Breast epithelium (tissue), 4 donors: ENCODE measurements at regions not wholly inside any gene's neighbourhood (a gene's known extent, or its start where the extent isn't known, plus 50 kb on each side); places are given as distances from the start of the nearest gene placed in this dataset.

ENCODE experiments used
- DNase-seq, 2 donors: peaks; one replicate each; pipeline ENCODE4 v3.0.0-alpha.2; 2019; ENCODE audit warnings: low spot score in 2 of 2
- H3K27ac ChIP-seq, 2 donors: fragments of 200-600 bp; sonication (generic) in 1 of 2; one replicate each; pipeline ENCODE4 v1.5.1; 2016 to 2019; ENCODE audit warnings: mild to moderate bottlenecking in 1 of 2
- H3K27me3 ChIP-seq, 2 donors: fragments of 200-600 bp; sonication (generic) in 1 of 2; one replicate each; pipeline versions ENCODE4 v1.5.1 to v1.6.0; 2017 to 2019; ENCODE audit warnings: control low read depth in 1 of 2, mild to moderate bottlenecking in 1 of 2
- H3K36me3 ChIP-seq: fragments of 200-600 bp; one replicate; pipeline ENCODE4 v1.5.1; 2019
- H3K4me1 ChIP-seq, 2 donors: fragments of 200-600 bp; sonication (generic); one replicate each; pipeline ENCODE4 v1.5.1; 2016 to 2019; ENCODE audit warnings: control low read depth in 1 of 2
- H3K4me3 ChIP-seq, 3 donors: fragments of 200-600 bp; sonication (generic); 1 replicate in 2 of 3; 2 replicates in 1 of 3; pipeline ENCODE4 v1.5.1; 2016 to 2019; ENCODE audit warnings: mild to moderate bottlenecking in 3 of 3, moderate library complexity in 2 of 3
- H3K9me3 ChIP-seq, 2 donors: fragments of 200-600 bp; sonication (generic) in 1 of 2; one replicate each; pipeline ENCODE4 v1.5.1; 2016 to 2019; ENCODE audit warnings: control low read depth in 1 of 2
- POLR2A ChIP-seq: fragments of 450-650 bp; IDR thresholded peaks from one replicate; pipeline ENCODE4 v1.6.1; 2016; ENCODE audit warnings: antibody characterized with exemption, mild to moderate bottlenecking, moderate library complexity
- POLR2AphosphoS5 ChIP-seq, 3 donors: sonication (generic); formaldehyde crosslinking; IDR thresholded peaks; one replicate each; pipeline ENCODE4 v1.6.1; 2017; ENCODE audit warnings: antibody characterized with exemption in 3 of 3
- intact Hi-C: fragments of 100-400 bp; cut with DNase I; formaldehyde crosslinking; loops from one replicate; pipeline ENCODE4 v1.15.1; 2023; ENCODE audit warnings: low total_unique reads
- TF ChIP-seq, protein P1 (sequence below), 3 donors: fragments of 450-650 bp; IDR thresholded peaks; one replicate each; pipeline ENCODE4 v1.5.1; 2016 to 2017; ENCODE audit warnings: antibody characterized with exemption in 3 of 3, mild to moderate bottlenecking in 3 of 3, moderate library complexity in 3 of 3

DNA sequence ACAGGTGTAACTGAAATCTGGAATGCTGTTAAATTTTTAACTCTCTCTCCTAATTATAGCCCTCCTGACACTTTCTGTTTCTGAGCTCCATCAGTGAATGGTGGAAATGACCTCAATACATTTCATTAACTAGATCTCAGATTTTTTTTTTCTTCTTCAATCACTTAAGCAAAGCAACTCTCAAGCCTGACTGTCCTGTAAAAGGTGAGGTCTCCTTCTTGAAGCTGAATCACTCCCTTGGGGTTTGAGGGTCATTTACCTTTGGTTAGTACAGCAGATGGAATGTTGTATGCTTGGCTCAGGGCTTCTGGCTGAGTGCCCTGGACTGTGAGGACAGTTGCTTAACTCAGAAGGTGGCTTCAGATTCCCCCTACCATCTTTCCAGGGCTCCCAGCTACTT, 518.7 kb downstream of the PTPRC start:
- no peak for DNase-seq
- Histone ChIP-seq H3K36me3 (no peaks in the 10 kb centered on the region), H3K4me1 (no peaks in the 10 kb centered on the region), H3K4me3 (no peak overlapping the region), H3K27ac (no peak overlapping the region), H3K27me3 (no peaks in the 10 kb centered on the region), H3K9me3 (no peaks in the 10 kb centered on the region)
- intact Hi-C loops = no loop called here
- TF ChIP-seq POLR2A = no peak
- TF ChIP-seq, protein P1, sequence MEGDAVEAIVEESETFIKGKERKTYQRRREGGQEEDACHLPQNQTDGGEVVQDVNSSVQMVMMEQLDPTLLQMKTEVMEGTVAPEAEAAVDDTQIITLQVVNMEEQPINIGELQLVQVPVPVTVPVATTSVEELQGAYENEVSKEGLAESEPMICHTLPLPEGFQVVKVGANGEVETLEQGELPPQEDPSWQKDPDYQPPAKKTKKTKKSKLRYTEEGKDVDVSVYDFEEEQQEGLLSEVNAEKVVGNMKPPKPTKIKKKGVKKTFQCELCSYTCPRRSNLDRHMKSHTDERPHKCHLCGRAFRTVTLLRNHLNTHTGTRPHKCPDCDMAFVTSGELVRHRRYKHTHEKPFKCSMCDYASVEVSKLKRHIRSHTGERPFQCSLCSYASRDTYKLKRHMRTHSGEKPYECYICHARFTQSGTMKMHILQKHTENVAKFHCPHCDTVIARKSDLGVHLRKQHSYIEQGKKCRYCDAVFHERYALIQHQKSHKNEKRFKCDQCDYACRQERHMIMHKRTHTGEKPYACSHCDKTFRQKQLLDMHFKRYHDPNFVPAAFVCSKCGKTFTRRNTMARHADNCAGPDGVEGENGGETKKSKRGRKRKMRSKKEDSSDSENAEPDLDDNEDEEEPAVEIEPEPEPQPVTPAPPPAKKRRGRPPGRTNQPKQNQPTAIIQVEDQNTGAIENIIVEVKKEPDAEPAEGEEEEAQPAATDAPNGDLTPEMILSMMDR (IDR thresholded peaks at IDR 0.05) = no peak
- TF ChIP-seq POLR2AphosphoS5 (IDR thresholded peaks at IDR 0.05) = no peak

GRCh38 chr1:199160521-199161318, 521.9 kb downstream of the PTPRC start:
- Histone ChIP-seq H3K27ac (no peak overlapping the region), H3K4me3 (no peak overlapping the region), H3K4me1 (no peaks in the 10 kb centered on the region), H3K9me3 (no peaks in the 10 kb centered on the region), H3K27me3 (no peaks in the 10 kb centered on the region), H3K36me3 (no peaks in the 10 kb centered on the region)
- no peak for TF ChIP-seq POLR2AphosphoS5 (IDR thresholded peaks at IDR 0.05)
- no peak for TF ChIP-seq POLR2A
- TF ChIP-seq, protein P1 (IDR thresholded peaks at IDR 0.05) = no peak
- intact Hi-C loops = loop anchor here (10.0 kb wide), 1 partner anchor 1374 kb away; no protein-coding TSS in a partner anchor
- DNase-seq = no peak

DNA sequence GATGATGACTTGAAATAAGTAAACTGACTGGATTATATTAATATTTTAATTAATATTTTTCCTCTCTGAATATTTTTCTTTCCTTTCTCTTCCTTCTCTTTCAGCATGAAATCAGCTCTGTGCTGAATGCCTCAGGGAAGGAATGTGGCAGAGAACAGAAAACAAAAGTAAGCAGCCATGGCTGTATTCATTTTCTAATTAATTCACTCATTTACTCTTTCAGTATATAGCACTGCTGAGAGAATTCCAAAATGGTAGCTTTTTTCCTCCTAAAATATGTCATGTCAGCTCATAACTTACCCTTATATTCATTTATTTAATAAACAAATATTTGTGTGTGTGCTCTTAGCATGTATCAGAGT, 522.5 kb downstream of the PTPRC start:
- Histone ChIP-seq H3K27me3 (no peaks in the 10 kb centered on the region), H3K4me1 (no peaks in the 10 kb centered on the region), H3K4me3 (no peak overlapping the region), H3K27ac (no peak overlapping the region), H3K9me3 (no peaks in the 10 kb centered on the region), H3K36me3 (no peaks in the 10 kb centered on the region)
- TF ChIP-seq POLR2AphosphoS5 (IDR thresholded peaks at IDR 0.05) = no peak
- intact Hi-C loops = loop anchor here (10.0 kb wide), 1 partner anchor 1374 kb away; no protein-coding TSS in a partner anchor
- no peak for DNase-seq

DNA sequence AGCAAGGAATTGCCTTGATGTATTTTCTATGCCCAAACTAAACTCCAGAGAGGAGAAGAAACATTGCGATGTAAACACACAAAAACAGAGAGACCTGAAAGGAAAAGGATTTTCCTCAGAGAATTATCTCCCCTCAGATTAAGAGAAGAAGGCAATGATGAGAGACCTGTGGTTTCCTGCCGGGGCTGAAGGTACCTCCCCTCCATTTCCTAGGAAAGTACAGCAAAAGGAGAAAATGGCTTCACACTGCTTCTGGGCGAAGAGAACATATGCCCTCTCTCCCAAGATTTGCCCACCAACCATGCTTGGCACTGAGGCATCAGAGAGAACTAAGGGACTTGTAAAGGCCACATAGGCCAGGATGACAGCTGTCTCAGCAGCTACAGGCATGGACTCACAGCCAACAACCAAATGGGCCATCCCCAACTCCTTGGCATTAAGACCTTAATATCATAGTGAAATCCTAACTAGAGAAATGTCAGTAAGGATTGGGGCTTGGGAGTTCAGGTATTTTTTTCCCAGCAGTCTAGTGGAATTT, 523.0 kb downstream of the PTPRC start:
- no peak for TF ChIP-seq POLR2AphosphoS5 (IDR thresholded peaks at IDR 0.05)
- TF ChIP-seq, protein P1 (IDR thresholded peaks at IDR 0.05) = no peak
- no peak for TF ChIP-seq POLR2A
- no peaks in the 10 kb centered on the region for H3K27me3 ChIP-seq
- H3K27ac ChIP-seq = no peak overlapping the region
- H3K9me3 ChIP-seq = no peaks in the 10 kb centered on the region
- H3K4me3 ChIP-seq = no peak overlapping the region
- no peak for DNase-seq
- H3K36me3 ChIP-seq = no peaks in the 10 kb centered on the region
- intact Hi-C loops = loop anchor here (10.0 kb wide), 1 partner anchor 1373 kb away; no protein-coding TSS in a partner anchor
- no peaks in the 10 kb centered on the region for H3K4me1 ChIP-seq

DNA sequence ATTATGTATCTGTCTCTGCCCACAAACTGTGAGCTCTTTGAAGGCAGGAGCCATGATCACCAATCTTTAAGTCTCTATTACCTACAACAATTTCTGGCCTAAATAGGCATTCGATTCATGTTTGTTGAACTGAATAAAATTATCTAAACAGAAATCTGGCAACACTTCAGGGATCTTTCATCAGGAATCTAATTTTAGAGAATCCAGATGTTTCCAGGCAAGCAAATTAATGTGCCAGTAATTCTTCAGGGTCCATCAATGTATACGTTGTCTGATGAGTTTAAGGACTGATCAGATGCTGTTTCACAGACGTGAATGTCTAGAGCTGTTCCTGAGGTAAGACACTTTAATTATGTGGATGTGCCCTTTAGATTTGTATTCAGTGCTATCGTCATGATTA, 524.4 kb downstream of the PTPRC start:
- no peaks in the 10 kb centered on the region for H3K27me3 ChIP-seq

More for the DNA sequence above, 524.4 kb downstream of the PTPRC start:
- TF ChIP-seq POLR2AphosphoS5 (IDR thresholded peaks at IDR 0.05) (no peak), POLR2A (no peak)
- TF ChIP-seq, protein P1 (IDR thresholded peaks at IDR 0.05) = no peak
- H3K9me3 ChIP-seq = no peaks in the 10 kb centered on the region
- no peak for DNase-seq
- no peak overlapping the region for H3K27ac ChIP-seq
- H3K36me3 ChIP-seq = no peaks in the 10 kb centered on the region
- H3K4me3 ChIP-seq = no peak overlapping the region
- intact Hi-C loops = loop anchor here (10.0 kb wide), 1 partner anchor 1372 kb away; no protein-coding TSS in a partner anchor
- no peaks in the 10 kb centered on the region for H3K4me1 ChIP-seq
